ENCODE measurements at regions not wholly inside any gene's neighbourhood (a gene's known extent, or its start where the extent isn't known, plus 50 kb on each side); places are given as distances from the start of the nearest gene placed in this dataset.

DNA sequence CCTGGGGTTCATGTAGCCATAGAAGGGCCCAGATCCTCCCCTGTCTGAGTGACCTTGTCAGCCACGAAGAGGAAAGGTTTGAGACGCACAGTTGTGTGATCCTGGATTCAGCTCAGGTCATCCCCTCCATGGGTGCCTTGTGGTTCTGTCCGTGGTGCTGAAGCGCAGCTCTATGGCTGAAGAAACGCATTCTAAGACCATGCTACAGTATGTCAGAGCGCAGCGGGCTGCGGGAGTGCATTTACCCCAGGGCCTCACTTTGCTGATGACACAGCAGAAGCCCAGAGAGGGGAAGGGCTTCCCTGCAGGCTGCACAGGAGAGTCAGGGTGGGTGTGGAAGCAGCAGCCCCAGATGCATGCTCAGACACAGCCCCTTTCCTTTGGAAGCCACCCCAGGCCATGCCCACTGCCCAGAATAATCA is 68.8 kb upstream of the IQSEC1 start (continued):
- TF ChIP-seq, protein P1, sequence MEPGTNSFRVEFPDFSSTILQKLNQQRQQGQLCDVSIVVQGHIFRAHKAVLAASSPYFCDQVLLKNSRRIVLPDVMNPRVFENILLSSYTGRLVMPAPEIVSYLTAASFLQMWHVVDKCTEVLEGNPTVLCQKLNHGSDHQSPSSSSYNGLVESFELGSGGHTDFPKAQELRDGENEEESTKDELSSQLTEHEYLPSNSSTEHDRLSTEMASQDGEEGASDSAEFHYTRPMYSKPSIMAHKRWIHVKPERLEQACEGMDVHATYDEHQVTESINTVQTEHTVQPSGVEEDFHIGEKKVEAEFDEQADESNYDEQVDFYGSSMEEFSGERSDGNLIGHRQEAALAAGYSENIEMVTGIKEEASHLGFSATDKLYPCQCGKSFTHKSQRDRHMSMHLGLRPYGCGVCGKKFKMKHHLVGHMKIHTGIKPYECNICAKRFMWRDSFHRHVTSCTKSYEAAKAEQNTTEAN (CRISPR knock-in tag; IDR thresholded peaks at IDR 0.05) = 0 out of 2 replicates have a peak, but pooled peaks have one; percentile 63
- TF ChIP-seq YY1 (IDR thresholded peaks at IDR 0.05; ENCODE audit: borderline replicate concordance in 1 of 3, control insufficient read depth in 1 of 3, extremely low read depth in 1 of 3, insufficient read depth in 3 of 3, insufficient read length in 1 of 3, insufficient replicate concordance in 2 of 3, low read depth in 1 of 3, low read length in 2 of 3) (peak in 1 of 3 experiments; percentile 51), MECOM (CRISPR knock-in tag; IDR thresholded peaks at IDR 0.05) (0 out of 2 replicates have a peak, but pooled peaks have one; percentile 32), ZNF584 (CRISPR knock-in tag; IDR thresholded peaks at IDR 0.05; ENCODE audit: low read depth) (0 out of 2 replicates have a peak, but pooled peaks have one; percentile 59), ZNF143 (CRISPR knock-in tag; IDR thresholded peaks at IDR 0.05) (no peak)
- TF ChIP-seq, protein P2, sequence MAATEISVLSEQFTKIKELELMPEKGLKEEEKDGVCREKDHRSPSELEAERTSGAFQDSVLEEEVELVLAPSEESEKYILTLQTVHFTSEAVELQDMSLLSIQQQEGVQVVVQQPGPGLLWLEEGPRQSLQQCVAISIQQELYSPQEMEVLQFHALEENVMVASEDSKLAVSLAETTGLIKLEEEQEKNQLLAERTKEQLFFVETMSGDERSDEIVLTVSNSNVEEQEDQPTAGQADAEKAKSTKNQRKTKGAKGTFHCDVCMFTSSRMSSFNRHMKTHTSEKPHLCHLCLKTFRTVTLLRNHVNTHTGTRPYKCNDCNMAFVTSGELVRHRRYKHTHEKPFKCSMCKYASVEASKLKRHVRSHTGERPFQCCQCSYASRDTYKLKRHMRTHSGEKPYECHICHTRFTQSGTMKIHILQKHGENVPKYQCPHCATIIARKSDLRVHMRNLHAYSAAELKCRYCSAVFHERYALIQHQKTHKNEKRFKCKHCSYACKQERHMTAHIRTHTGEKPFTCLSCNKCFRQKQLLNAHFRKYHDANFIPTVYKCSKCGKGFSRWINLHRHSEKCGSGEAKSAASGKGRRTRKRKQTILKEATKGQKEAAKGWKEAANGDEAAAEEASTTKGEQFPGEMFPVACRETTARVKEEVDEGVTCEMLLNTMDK (IDR thresholded peaks at IDR 0.05; ENCODE audit: borderline replicate concordance, insufficient read depth, low read depth, low read length, poor library complexity, severe bottlenecking) = no peak
- TF ChIP-seq, protein P3, sequence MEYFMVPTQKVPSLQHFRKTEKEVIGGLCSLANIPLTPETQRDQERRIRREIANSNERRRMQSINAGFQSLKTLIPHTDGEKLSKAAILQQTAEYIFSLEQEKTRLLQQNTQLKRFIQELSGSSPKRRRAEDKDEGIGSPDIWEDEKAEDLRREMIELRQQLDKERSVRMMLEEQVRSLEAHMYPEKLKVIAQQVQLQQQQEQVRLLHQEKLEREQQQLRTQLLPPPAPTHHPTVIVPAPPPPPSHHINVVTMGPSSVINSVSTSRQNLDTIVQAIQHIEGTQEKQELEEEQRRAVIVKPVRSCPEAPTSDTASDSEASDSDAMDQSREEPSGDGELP (CRISPR knock-in tag; IDR thresholded peaks at IDR 0.05; ENCODE audit: borderline replicate concordance) = 0 out of 2 replicates have a peak, but pooled peaks have one; percentile 45

Measured in K562 (cell line).